GM12891 (cell line): ENCODE measurements at regions not wholly inside any gene's neighbourhood (a gene's known extent, or its start where the extent isn't known, plus 50 kb on each side); places are given as distances from the start of the nearest gene placed in this dataset.

Experiments used
- POLR2A ChIP-seq: IDR thresholded peaks from 2 replicates; pipeline ENCODE4 v1.6.1; 2011; ENCODE audit warnings: low read depth, low read length, control low read depth
- POLR2AphosphoS5 ChIP-seq: IDR thresholded peaks from 2 replicates; pipeline ENCODE4 v1.6.1; 2011; ENCODE audit warnings: low read depth, low read length, control low read depth
- POU2F2 ChIP-seq: IDR thresholded peaks from 2 replicates; pipeline ENCODE4 v1.6.1; 2011; ENCODE audit warnings: low read depth, mild to moderate bottlenecking, control low read depth, low read length, moderate library complexity
- SPI1 ChIP-seq: IDR thresholded peaks from 2 replicates; pipeline ENCODE4 v1.6.1; 2011; ENCODE audit warnings: low read depth, low read length, control low read depth
- TAF1 ChIP-seq: IDR thresholded peaks from 2 replicates; pipeline ENCODE4 v1.6.1; 2011; ENCODE audit warnings: low read depth, low read length, control low read depth

DNA sequence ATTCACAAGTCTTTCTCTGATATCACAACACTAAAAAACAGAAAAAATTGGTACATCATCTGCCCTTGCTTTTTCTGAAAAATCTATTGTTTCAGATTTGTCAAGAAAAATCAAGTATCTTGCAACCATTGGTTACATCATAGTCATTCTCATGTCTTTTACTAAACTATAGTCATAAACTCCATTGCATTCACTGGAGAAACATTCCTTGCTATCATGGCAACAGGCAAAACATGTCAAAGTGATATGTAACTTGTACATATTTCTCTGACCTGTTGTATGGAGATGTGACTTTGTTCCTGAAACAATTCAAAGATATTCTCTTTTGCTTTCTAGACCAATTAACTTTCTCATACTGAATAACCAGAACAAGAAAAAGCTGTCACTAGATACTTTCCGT lies 121.9 kb upstream of the ANK2 start:
- TF ChIP-seq POLR2A, result no peak
- TF ChIP-seq POLR2AphosphoS5, result no peak
- TF ChIP-seq TAF1, result no peak
- no peak for TF ChIP-seq SPI1
- TF ChIP-seq POU2F2, result no peak
